ENCODE measurements at regions not wholly inside any gene's neighbourhood (a gene's known extent, or its start where the extent isn't known, plus 50 kb on each side); places are given as distances from the start of the nearest gene placed in this dataset.
"Not testable (repeated sequence)": the region's sequence is repeated elsewhere in the genome, so short reads cannot be mapped to it uniquely, and the experiment has no call there.

- no peak for TF ChIP-seq CTCF (IDR thresholded peaks at IDR 0.05; ENCODE audit: low read depth, low read length)
- no peak for DNase-seq (ENCODE audit: extremely low read depth, low read depth)
Measured at GRCh38 chr11:96854425-96854824, 464.6 kb downstream of the JRKL start.

GRCh38 chr11:96861722-96862121 is 471.9 kb downstream of the JRKL start:
- not testable (repeated sequence) for DNase-seq (ENCODE audit: extremely low read depth, low read depth)

- DNase-seq (ENCODE audit: extremely low read depth, low read depth): no peak
- TF ChIP-seq CTCF (IDR thresholded peaks at IDR 0.05; ENCODE audit: low read depth, low read length): no peak
Measured at GRCh38 chr11:96863520-96863919, 473.7 kb downstream of the JRKL start.

- TF ChIP-seq CTCF (IDR thresholded peaks at IDR 0.05; ENCODE audit: low read depth, low read length): no peak
- DNase-seq (ENCODE audit: extremely low read depth, low read depth): no peak
Measured at GRCh38 chr11:96865020-96865419, 475.2 kb downstream of the JRKL start.

GRCh38 chr11:96869207-96869606 is 479.4 kb downstream of the JRKL start:
- no peak for TF ChIP-seq CTCF (IDR thresholded peaks at IDR 0.05; ENCODE audit: low read depth, low read length)
- no peak for DNase-seq (ENCODE audit: extremely low read depth, low read depth)

GRCh38 chr11:96875712-96876111 is 485.9 kb downstream of the JRKL start:
- TF ChIP-seq CTCF (IDR thresholded peaks at IDR 0.05; ENCODE audit: low read depth, low read length): no peak
- DNase-seq (ENCODE audit: extremely low read depth, low read depth): no peak

- DNase-seq (ENCODE audit: extremely low read depth, low read depth): no peak
- TF ChIP-seq CTCF (IDR thresholded peaks at IDR 0.05; ENCODE audit: low read depth, low read length): no peak
Measured at GRCh38 chr11:96878299-96879051, 488.7 kb downstream of the JRKL start.

- DNase-seq (ENCODE audit: extremely low read depth, low read depth): not testable (repeated sequence)
Measured at GRCh38 chr11:96882622-96883021, 492.8 kb downstream of the JRKL start.

Measured in AG09319 (cell line).